Tibial nerve (tissue), 4 donors: ENCODE measurements at regions not wholly inside any gene's neighbourhood (a gene's known extent, or its start where the extent isn't known, plus 50 kb on each side); places are given as distances from the start of the nearest gene placed in this dataset.

Source experiments
- DNase-seq, 2 donors: peaks; one replicate each; pipeline ENCODE4 v3.0.0-alpha.2; 2019; ENCODE audit warnings: low spot score in 2 of 2
- H3K27ac ChIP-seq, 4 donors: fragments of 200-600 bp; sonication (generic) in 3 of 4; one replicate each; pipeline ENCODE4 v1.5.1; 2017 to 2019; ENCODE audit warnings: mild to moderate bottlenecking in 1 of 4
- H3K27me3 ChIP-seq, 2 donors: fragments of 200-600 bp; sonication (generic) in 1 of 2; one replicate each; pipeline versions ENCODE4 v1.5.1 to v1.6.0; 2017 to 2019
- H3K36me3 ChIP-seq, 3 donors: fragments of 200-600 bp; sonication (generic); one replicate each; pipeline ENCODE4 v1.5.1; 2018 to 2019
- H3K4me1 ChIP-seq, 4 donors: fragments of 200-600 bp; sonication (generic) in 3 of 4; one replicate each; pipeline ENCODE4 v1.5.1; 2017 to 2019
- H3K4me3 ChIP-seq, 4 donors: fragments of 200-600 bp; sonication (generic) in 3 of 4; one replicate each; pipeline ENCODE4 v1.5.1; 2017 to 2019; ENCODE audit warnings: mild to moderate bottlenecking in 1 of 4, moderate library complexity in 1 of 4
- H3K9me3 ChIP-seq, 4 donors: fragments of 200-600 bp; sonication (generic) in 3 of 4; one replicate each; pipeline ENCODE4 v1.5.1; 2017 to 2019
- CTCF ChIP-seq, 5 experiments: fragments of 200-600 bp in 3 of 5; fragments of 450-650 bp in 2 of 5; sonication (generic) in 3 of 5; IDR thresholded peaks; one replicate each; pipeline ENCODE4 v1.5.1; 2016 to 2019; ENCODE audit warnings: antibody characterized with exemption in 5 of 5, mild to moderate bottlenecking in 3 of 5, moderate library complexity in 2 of 5
- EP300 ChIP-seq, 2 donors: sonication (generic); formaldehyde crosslinking; IDR thresholded peaks; one replicate each; pipeline ENCODE4 v1.6.1; 2017; ENCODE audit warnings: antibody characterized with exemption in 2 of 2, mild to moderate bottlenecking in 1 of 2
- POLR2A ChIP-seq, 2 donors: fragments of 450-650 bp; IDR thresholded peaks; one replicate each; pipeline ENCODE4 v1.6.1; 2017; ENCODE audit warnings: antibody characterized with exemption in 2 of 2, mild to moderate bottlenecking in 2 of 2, moderate library complexity in 2 of 2
- WGBS, 2 donors: methylation state at CpG; one replicate each; pipeline ENCODE4 v1.1.5; 2018; 5-methylcytosine and 5-hydroxymethylcytosine counted together

GRCh38 chr3:99071096-99071495, 169.6 kb upstream of the DCBLD2 start:
- H3K4me3 ChIP-seq, result no peak overlapping the region
- H3K27ac ChIP-seq, result no peak overlapping the region
- no peaks in the 10 kb centered on the region for H3K36me3 ChIP-seq
- peaks cover 0 to 7% (median 0%) of the 10 kb centered on the region in 4 donors for H3K9me3 ChIP-seq
- H3K4me1 ChIP-seq, result no peaks in the 10 kb centered on the region
- no peak for DNase-seq
- TF ChIP-seq EP300 (IDR thresholded peaks at IDR 0.05) (no peak), CTCF (IDR thresholded peaks at IDR 0.05) (no peak), POLR2A (IDR thresholded peaks at IDR 0.05) (no peak)
- 31 to 42% methylated on average over 6 of the region's 6 CpGs for WGBS, 2 donors
- no peaks in the 10 kb centered on the region for H3K27me3 ChIP-seq

- Histone ChIP-seq H3K27ac (no peak overlapping the region), H3K4me3 (no peak overlapping the region), H3K36me3 (no peaks in the 10 kb centered on the region), H3K27me3 (no peaks in the 10 kb centered on the region), H3K4me1 (no peaks in the 10 kb centered on the region), H3K9me3 (peaks cover 0 to 7% (median 0%) of the 10 kb centered on the region in 4 donors)
- 36 to 60% methylated on average over 1 of the region's 1 CpG for WGBS, 2 donors
- no peak for TF ChIP-seq POLR2A (IDR thresholded peaks at IDR 0.05)
- no peak for TF ChIP-seq EP300 (IDR thresholded peaks at IDR 0.05)
- TF ChIP-seq CTCF (IDR thresholded peaks at IDR 0.05), result no peak
- DNase-seq, result no peak
These were observed 168.5 kb upstream of the DCBLD2 start for GRCh38 chr3:99069973-99070372.

- no peak overlapping the region for H3K27ac ChIP-seq
- no peaks in the 10 kb centered on the region for H3K36me3 ChIP-seq
- no peak for DNase-seq
- no peak overlapping the region for H3K4me3 ChIP-seq
- H3K4me1 ChIP-seq, result no peaks in the 10 kb centered on the region
- H3K9me3 ChIP-seq, result peaks cover 0 to 5% (median 0%) of the 10 kb centered on the region in 4 donors
- WGBS, 2 donors, result 76 to 89% methylated on average over 4 of the region's 4 CpGs
- H3K27me3 ChIP-seq, result no peaks in the 10 kb centered on the region
- TF ChIP-seq CTCF (IDR thresholded peaks at IDR 0.05) (no peak), EP300 (IDR thresholded peaks at IDR 0.05) (no peak), POLR2A (IDR thresholded peaks at IDR 0.05) (no peak)
These were observed 165.4 kb upstream of the DCBLD2 start for GRCh38 chr3:99066863-99067262.

- no peak overlapping the region for H3K4me3 ChIP-seq
- no peaks in the 10 kb centered on the region for H3K27me3 ChIP-seq
- no peaks in the 10 kb centered on the region for H3K36me3 ChIP-seq
- DNase-seq, result no peak
- TF ChIP-seq EP300 (IDR thresholded peaks at IDR 0.05) (no peak), POLR2A (IDR thresholded peaks at IDR 0.05) (no peak), CTCF (IDR thresholded peaks at IDR 0.05) (no peak)
- H3K9me3 ChIP-seq, result no peaks in the 10 kb centered on the region
- no peaks in the 10 kb centered on the region for H3K4me1 ChIP-seq
- WGBS, 2 donors, result 36 to 55% methylated on average over 1 of the region's 1 CpG
- no peak overlapping the region for H3K27ac ChIP-seq
These were observed 147.7 kb upstream of the DCBLD2 start for GRCh38 chr3:99049164-99049563.

- TF ChIP-seq POLR2A (IDR thresholded peaks at IDR 0.05), result no peak
- no peak for TF ChIP-seq CTCF (IDR thresholded peaks at IDR 0.05)
- TF ChIP-seq EP300 (IDR thresholded peaks at IDR 0.05), result no peak
- no peak for DNase-seq
- Histone ChIP-seq H3K9me3 (peaks cover 0 to 12% (median 0%) of the 10 kb centered on the region in 4 donors), H3K4me3 (no peak overlapping the region), H3K36me3 (no peaks in the 10 kb centered on the region), H3K27ac (no peak overlapping the region), H3K27me3 (no peaks in the 10 kb centered on the region), H3K4me1 (no peaks in the 10 kb centered on the region)
- 82 to 93% methylated on average over 2 of the region's 2 CpGs for WGBS, 2 donors
These were observed 140.3 kb upstream of the DCBLD2 start for GRCh38 chr3:99041747-99042146.
